ENCODE measurements at regions not wholly inside any gene's neighbourhood (a gene's known extent, or its start where the extent isn't known, plus 50 kb on each side); places are given as distances from the start of the nearest gene placed in this dataset.

DNA sequence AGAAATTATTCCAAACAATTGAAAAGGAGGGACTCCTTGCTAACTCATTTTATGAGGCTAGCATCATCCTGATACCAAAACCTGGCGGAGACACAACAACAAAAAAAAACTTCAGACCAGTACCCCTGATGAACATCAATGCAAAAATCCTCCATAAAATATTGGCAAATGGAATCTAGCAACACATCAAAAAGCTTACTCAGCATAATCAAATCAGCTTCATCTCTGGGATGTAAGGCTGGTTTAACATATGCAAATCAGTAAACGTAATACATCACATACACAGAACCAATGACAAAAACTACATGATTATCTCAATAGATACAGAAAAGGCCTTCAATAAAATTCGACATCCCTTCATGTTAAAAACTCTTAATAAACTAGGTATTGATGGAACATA lies 440.1 kb downstream of the NUF2 start:
- DNase-seq = no peak

DNA sequence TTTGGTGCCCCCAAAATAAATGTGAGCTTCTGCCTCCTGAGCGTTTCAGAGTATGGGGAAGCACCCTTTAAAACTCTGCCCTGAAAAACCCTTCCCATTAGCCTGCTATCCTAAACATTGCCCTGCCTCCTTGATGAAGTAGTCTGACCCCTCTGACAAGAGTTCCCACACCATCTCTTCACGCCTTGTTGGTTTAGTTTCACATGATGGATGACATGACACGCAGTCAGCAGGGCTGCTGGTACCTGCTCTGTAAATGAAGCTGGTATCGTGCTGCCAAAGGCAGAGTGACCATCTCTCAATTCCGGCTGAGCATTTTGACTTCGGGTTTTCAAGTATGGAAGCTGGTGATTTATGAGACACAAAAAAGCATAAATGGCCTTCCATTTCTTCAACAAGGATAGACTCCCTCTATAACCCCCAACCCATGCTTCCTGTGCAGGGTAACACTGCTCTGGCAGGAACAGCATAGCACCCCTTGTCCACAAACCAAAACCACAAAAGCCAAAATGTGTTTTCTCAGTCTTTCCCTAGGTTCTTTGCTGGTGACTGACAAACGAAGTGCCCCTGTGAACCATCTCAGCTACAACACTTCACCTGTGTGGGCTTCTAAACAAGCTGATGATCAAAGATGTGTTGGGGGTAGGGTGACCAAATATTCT lies 444.6 kb downstream of the NUF2 start:
- no peak for DNase-seq

DNA sequence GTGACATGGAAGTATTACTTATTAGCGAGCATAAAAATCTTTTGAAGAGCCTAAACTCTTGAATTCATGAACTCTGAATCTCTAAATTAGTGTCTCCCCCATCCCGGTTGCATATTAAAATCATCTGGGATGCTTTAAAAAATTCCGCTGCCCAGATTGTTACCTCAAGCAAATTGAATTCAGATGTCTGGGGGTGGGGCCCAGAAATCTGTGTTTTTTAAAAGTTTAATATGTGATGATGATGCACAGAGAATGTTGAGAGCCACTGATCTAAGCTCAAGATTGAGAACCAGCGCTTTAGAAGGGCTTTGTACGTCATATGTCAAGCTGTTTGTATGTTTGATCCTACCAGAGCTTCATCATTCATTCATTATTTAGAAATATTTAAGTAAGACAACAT lies 446.8 kb downstream of the NUF2 start:
- DNase-seq = no peak

DNA sequence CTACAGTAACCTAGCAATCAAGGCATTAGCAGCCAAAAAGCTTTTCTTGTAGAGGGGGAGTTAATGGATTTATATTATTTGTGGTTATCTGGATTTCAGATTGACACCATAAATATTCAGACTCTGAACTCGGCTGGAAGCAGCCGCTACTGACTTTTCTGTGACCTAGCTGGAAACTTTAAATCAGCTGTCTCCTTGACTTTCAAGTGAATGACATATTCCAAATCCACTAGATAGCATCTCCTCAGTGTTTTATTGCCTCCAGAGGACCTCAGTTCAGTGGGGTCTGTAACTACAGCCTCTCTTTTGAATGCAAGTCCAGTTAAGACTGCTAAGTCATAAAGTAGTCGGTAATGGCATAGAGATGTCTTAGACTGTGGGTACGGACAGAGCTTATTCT lies 448.5 kb downstream of the NUF2 start:
- DNase-seq = no peak

DNA sequence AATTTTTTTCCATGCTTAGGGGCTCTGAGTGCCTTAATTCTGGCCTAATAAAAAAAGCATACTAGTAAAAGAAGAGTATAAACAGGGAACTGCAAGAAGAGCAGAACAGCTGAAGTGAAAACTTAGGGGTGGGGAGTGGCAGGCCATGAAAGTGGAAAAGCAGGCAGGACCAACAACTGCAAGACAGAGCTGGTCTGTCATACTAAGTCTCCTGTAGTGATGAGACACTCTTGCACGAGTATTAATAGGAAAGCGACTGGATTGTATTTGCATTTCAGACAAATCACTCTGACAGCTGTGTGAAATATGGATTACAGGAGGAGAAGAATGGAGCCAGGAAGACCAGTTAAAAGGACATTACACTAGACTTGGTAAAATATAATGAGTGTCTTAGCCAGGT lies 449.9 kb downstream of the NUF2 start:
- no peak for DNase-seq

DNA sequence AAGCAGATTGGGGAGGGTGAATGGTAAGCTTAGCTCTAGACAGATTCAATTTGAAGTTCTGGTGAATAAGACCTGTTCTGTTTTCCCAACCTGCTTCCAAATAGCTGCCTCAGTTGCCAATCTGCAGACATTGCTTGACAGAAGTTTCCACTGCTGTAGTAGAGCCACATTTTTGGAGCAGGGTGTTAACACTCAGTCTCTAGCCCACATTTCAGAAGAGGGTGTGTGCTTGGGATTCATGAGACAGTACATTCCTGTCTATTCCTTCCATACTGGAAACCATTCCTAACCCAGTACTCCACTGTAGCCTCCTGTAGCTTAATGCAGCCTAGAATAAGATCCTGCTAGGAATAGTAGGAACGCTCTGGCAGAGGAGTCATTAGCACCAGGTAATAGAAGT lies 450.5 kb downstream of the NUF2 start:
- no peak for DNase-seq

DNA sequence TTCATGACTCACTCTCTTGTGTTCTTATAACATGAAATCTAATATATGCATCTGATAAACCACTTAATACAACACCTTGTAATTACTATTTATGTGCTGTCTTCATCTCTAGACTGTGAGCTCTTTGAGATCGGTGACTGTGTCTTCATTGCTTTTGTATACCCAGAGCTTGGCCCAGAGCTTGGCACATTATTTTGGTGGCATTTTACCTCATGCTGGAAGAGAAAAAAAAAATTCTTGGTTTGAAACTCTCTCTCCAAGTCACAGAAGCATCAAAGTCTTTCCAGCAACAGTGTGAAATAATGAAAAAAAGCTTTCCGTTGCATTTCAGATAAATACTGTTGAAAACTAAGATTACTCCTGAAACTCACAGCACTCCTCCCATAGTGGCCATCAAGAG lies 451.6 kb downstream of the NUF2 start:
- DNase-seq = no peak

DNA sequence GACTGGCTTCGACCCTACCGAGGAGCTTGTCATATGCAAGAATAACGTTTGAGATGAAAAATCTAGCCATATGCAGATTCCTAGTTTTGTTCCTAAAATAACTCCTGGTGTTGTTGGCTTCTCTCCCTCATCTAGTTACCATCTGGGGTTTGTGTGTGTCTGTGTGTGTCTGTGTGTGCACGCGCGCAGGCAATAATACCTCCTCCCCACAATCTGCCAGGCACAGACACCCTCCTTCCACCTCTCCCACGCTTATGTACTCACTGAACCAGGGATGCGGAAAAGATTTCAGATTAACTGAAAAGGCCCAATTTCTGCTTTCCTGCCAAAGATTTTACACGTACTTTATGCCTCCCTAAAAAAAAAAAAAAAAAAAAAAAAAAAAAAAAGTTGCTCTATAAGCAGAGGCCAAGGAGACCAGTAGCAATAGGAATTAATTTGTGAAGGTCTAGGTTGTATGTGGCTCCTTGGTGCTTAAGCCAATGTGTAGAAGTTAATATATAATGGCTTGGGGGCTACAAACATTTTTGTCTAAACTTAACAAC lies 452.7 kb downstream of the NUF2 start:
- DNase-seq = no peak

DNA sequence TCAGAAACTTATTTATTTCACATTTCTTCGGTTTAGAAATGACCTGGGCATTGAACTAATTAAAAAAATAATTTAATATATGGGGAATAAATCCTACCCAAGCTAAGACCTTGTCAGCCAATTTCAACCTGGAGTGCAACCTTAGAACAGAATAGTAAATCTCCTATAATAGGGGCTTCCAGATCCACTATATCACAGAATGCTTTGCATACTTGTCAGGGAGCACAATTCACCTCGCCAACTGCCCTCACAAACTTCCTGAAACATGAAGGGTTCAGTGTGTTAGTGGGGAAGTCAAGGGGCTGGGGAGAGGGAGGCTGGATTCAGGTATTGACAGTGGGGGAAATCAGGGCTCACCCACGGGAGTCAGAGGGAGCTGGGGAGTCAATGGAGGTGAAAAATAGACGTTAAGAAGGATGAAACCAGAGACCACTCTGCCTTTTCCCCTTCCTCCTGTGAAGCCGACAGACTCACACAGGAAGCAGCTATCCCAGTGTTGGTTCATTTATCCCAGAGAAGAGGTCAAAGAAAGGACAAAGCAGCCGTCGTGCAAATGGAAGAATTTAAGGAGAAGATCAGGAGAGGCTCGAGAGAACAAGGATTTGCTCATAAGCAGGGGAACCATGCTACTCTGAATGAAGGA lies 453.3 kb downstream of the NUF2 start:
- DNase-seq = no peak

DNA sequence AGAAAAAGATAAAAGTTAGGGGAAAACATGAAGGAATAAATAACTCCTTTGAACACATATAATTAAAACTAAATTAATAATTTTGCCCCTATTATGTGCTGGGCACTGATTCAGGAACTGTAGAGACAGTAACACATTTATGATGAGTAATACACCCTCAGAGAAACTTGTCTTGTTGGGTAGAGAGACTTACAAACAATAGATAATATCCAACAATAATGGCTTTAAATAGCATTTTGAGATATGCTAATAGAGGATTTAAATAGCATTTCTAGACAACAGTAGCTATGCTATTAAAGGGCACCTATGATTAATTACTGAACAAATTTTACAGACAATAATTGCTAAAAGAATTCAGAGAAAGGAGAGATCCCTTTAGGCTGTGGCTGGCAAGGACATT lies 455.5 kb downstream of the NUF2 start:
- DNase-seq = no peak

DNA sequence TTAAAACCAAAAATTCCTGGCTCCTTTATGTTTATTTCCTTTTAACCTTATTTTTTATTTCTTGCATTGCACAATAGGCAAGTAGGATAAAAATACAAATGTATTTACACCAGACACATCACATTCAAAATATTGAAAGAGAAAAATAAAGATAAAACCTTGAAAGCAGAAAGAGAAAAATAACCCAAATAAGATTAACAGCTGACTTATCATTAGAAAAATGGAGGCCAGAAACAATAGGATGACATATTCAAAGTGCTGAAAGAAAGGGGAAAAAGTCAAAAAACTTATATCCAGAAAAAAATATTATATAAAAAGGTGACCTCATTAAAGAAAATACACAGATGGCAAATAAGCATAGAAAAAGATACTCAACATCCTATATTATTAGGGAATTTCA lies 459.4 kb downstream of the NUF2 start:
- no peak for DNase-seq

DNA sequence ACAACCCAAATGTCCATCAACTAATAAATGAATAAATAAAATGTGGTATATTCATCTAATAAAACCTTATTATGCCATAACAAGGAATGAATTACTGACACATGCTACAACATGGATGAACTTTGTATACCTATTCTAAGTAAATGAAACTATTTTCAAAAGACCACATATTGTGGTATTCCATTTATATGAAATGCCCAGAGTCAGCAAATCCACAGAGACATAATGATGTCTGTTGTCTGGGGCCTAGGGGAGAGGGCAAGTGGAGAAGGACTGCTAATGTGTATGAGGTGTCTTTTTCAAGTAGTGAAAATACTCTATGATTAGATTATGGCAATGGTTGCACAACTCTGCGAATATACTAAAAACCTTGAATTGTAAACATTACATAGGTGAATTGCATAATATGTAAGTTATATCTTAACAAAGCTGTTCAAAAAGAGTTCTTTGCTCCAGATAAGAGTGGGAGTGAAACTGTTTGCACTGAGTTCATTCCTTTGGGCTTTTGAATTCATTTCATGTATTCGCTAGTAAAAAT lies 464.2 kb downstream of the NUF2 start:
- DNase-seq = no peak

DNA sequence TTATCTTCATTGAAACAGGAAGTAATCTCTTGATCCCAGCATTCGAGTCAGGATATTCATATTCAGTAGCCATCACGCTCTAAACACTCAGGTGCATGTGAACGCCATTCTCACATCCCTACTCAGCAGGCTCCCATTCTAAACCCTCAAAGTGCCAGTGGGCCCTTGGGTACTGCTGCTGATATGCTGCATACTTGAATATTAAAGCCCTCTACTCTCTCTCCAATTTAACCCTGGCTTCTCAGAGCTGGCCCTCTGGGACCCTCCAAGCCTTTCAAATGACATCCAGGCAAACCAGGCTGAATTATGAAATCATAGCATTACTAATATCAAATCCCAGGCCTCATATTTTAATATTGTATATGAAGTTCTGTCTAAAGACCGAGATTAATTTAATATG lies 468.2 kb downstream of the NUF2 start:
- no peak for DNase-seq

DNA sequence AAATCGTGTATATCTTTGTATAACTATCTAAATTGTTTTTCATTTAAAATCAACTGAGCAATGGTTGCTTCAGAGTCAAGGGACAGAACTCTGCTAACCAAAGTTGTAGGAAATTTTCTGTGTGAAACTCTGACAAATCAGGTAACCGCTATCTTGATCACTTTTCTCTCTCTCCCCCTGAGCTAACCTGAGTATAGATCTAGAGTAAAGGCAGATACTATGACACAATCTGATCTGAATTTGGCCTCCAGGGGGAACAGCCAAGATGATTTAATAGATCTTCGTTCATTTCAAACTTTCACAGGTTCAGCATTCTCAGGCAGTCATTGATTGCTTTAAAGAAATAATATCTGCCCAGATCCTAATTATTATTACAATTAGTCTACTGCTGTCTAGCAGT lies 472.8 kb downstream of the NUF2 start:
- no peak for DNase-seq

DNA sequence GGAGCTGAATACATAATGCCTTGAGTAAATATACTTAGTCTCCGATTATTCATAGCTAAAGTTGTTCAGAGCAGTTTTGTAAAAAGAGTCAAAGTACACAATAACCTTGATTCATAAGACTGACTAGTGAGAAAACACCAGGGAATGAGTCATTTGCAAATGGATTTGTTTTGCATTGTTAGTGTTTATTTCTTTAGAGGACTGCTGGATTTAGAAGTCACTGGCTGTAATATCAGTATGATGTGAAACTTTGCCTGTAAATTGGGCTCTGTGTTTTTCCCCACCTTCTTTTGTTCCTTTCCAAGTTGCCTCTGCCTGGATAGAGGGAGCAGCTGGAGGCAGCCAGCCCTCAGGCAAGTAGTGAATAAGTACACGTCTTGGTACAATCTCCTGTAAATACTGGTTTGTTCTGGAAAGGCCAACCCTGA lies 474.7 kb downstream of the NUF2 start:
- DNase-seq = no peak

DNA sequence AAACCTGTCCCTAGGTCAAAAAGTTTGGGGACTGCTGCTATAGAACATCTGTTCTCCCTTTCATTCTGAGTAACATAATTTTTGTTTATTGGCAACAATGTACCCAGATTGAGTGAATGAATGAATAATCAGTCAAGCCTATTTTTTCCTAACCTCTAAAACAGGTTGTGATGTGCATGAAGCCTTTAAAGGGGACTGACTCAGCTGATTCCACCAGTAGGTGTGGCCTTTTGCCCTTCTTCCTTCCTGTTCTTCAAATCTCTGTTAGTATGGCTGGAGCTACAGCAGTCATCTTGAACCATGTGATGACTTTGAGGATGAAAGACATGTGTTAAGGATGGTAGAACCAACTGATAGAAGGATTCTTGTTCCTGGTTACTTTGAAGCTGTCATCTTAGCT lies 476.1 kb downstream of the NUF2 start:
- DNase-seq = no peak

DNA sequence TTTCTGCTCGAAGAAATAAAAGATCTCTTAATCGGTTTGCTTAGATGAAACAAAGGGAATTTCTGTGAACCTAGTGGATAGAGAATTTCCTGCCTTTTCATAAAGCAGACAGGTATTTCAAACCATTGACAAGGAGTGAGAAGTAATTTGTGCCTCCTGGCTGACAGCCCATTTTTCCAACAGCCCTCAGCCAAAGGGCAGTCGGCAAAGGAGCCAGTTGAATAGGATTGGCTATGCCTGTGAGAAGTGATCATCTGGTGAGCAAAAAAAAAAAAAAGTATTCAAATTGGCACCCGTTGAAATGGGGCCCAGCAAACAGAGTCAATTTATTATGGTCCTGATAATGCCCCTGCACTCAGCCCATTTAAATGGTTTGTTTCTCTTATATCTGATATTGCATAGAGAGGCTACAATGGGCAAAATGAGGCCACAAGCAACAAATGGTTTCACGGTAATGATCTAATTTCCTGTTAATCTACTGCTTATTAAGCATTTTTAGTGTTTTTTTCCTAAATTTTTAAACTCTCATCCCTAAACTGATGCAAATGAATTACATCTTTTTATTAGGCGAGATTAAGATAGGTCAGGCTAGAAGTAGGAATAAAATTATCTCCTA lies 477.5 kb downstream of the NUF2 start:
- no peak for DNase-seq

DNA sequence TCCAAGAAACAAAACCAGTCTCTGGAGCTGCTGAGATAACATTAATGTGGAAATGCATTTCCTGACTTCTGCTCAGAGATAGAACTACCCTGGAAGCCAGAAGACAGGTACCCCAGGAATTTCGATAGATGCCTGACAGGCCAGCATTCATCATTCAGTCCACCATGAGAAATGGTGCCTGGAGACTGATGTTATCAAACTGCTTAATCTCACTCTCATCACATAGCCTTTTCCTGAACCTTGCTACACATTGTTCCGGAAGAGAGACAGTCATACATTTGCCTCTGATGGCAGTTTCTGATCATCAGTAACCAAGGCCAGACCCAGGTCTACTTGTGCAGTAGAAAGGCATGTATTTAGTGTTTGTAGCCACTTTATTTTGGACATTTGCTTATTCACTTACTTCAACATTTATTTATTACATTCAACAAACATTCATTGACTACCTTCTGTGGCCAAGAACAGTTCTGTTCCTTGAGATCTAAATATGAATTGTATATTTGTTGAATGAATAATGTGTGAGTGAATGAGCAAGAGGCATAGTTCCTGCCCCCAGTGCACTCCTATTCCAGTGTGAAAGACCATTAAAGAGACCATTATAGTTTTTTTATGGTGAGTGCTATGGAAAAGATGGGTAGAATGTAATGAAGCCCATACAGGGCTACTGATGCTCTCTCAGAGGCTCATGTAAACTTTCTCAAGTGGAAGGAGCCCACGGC lies 485.7 kb downstream of the NUF2 start:
- DNase-seq = no peak

DNA sequence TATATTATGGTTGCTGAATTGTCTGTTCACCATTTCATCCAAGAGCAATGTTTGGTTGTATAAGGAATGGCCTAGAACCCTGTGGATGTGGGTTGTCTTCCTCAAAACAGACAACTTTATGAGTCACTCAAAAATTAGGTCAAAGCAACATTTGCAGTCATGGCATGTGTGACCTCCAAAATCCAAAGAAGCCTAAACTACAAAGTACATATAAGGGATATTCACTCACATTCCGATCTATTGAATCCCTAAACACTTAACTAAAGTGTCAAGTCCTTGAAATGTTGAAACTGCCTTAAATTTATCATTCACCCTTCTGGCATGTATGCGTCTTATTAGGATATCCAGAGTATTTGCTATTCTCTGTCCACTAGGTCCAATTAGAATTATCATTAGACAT lies 491.5 kb downstream of the NUF2 start:
- no peak for DNase-seq

DNA sequence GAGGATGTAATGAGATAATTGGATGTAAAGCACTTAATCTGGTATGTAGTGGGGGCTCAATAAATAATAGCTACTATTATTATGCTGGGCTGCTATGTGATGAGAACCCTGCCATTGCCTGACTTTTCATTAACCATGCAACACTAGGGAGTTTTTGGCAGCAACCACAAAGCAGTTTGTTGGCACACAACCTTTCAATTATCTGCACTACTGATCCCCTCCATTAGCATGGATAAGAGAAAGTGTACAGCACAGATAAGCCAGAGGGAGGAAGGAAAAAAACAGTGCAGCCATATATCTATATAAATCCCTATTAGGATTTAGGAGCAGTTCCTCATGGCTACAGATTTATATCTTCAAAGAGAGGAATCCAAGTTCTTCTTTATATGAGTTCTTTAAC lies 498.5 kb downstream of the NUF2 start:
- no peak for DNase-seq

DNA sequence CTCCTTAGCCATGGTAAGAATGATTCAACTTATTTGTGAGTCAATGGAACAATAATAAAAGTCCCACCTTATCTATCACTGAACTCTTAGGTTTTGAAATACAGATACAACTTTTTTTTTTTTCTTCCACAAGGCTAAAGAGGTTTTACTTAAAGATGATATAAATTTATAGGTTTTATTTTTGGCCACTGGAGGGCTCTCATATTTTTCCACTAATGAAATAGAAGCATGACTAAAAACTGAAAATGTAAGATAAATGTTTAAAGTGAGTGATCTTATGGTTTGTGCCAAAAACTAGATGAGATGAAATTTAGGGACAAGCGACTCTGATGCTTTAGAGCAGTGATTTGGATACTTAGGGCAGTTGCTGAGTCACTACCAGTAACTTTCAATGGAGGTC lies 499.0 kb downstream of the NUF2 start:
- DNase-seq = no peak

DNA sequence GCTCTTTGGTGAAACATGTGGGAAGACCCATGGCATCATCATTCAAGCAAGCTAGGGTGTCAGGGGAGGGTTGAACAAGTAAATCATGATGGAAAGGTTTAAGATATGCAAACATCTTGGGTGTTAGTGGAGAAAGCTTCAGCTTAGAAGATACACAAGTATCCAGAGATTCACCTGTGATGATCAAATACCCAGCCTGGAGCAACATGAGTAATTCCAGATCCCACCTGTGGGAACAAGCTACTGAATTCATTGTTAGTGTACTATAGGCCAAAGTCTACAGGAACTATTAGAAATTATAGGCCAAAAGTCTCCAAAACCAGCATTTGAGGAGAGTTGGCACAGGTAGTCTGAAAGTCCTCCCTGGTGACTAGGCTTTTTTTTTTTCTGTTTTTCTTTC lies 499.9 kb downstream of the NUF2 start:
- DNase-seq = no peak

DNA sequence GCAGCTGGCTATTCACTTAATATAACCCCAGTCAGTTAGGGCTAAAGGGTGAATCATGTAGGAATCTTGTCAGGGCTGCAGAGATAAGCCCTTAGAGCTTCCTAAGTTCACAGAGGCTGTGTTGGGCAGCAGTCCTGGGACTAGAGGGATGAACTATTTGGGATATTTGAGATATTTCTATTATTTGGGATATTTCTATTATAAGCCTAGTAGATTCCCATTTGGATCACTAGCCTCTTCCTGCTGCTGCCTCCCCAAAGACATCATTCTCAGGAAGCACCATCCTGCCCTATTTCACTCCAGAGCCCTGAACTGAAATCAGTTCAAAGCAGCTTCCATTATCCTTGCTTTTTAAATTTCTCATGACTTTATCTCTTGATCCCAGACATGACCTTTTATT lies 501.3 kb downstream of the NUF2 start:
- DNase-seq = no peak

DNA sequence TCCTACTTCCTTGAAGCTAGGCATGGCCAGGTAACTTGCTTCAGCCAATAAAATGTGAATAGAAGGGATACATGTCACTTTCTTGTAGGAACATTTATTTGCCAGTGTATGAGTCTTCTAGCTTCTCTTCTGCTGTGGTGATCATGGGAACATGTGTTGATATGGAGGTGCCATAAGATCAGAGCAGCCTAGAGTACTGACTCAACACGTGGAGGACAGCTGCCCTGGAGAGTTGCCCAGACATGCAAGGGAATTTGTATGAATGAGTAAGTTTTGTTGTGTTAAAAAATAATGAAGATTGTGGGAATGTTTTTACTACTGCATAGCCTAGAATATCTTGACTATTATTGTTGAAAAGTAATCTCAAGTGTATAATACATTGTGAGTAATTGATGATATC lies 502.3 kb downstream of the NUF2 start:
- no peak for DNase-seq
